ENCODE measurements at regions not wholly inside any gene's neighbourhood (a gene's known extent, or its start where the extent isn't known, plus 50 kb on each side); places are given as distances from the start of the nearest gene placed in this dataset.

GRCh38 chr10:71025535-71025934 is 137.2 kb upstream of the PCBD1 start:
- H3F3A ChIP-seq (ENCODE audit: insufficient read depth), result no peaks in the 10 kb centered on the region
- TF ChIP-seq EZH2 (IDR thresholded peaks at IDR 0.05; ENCODE audit: insufficient read depth, poor library complexity, severe bottlenecking) (no peak), EZH2phosphoT487 (IDR thresholded peaks at IDR 0.05; ENCODE audit: insufficient read depth, low read depth) (no peak)
- no peaks in the 10 kb centered on the region for H4K20me1 ChIP-seq (ENCODE audit: insufficient read depth)
- no peak overlapping the region for H2AFZ ChIP-seq
- no peak for DNase-seq
- no peaks in the 10 kb centered on the region for H3K36me3 ChIP-seq (ENCODE audit: low read depth)
- no peak overlapping the region for H3K27ac ChIP-seq
- WGBS, 2 experiments (ENCODE audit: low coverage in 1 of 2, low lambda C conversion rate in 2 of 2, missing lambda C conversion rate in 2 of 2), result 38 to 44% methylated on average over 4 of the region's 4 CpGs
- H3K79me2 ChIP-seq (ENCODE audit: insufficient read depth), result no peaks in the 10 kb centered on the region
- no peaks in the 10 kb centered on the region for H3K9me2 ChIP-seq (ENCODE audit: insufficient read depth)
- H3K27me3 ChIP-seq (replicated peaks; ENCODE audit: insufficient read depth), result peaks cover 12% of the 10 kb centered on the region; the same call in 1 of the 2 replicates
- no peak overlapping the region for H3K9ac ChIP-seq
- H3K4me3 ChIP-seq, result no peak overlapping the region
- no peak overlapping the region for H3K4me2 ChIP-seq (ENCODE audit: unreplicated experiment)
- in situ Hi-C loops (cut with MboI), result no loop called here
- no peaks in the 10 kb centered on the region for H3K4me1 ChIP-seq (ENCODE audit: insufficient read depth)
- no peaks in the 10 kb centered on the region for H3K9me3 ChIP-seq (ENCODE audit: low read depth)

DNA sequence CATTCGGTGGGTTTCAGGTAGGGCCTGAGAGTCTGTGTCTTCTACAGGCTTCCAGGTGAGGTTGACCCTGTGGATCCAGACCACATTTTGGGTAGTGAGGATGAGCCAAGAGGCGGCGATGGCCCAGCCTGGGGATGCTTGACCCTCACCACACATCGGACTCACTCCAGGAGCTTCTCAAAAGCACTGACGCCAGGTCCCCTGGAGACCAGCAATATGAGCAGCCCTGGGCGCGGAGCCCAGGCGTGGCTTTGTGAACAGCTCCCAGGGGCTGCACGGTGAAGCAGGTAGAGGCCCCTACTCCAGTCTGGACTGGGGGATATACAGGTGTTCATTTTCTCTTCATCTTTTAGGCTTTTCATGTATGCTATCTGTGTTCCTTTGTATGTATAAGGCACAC is 139.7 kb upstream of the PCBD1 start:
- Histone ChIP-seq H3F3A (ENCODE audit: insufficient read depth) (no peaks in the 10 kb centered on the region), H4K20me1 (ENCODE audit: insufficient read depth) (no peaks in the 10 kb centered on the region), H3K79me2 (ENCODE audit: insufficient read depth) (no peaks in the 10 kb centered on the region), H3K36me3 (ENCODE audit: low read depth) (no peaks in the 10 kb centered on the region), H3K4me1 (ENCODE audit: insufficient read depth) (no peaks in the 10 kb centered on the region), H3K9ac (no peak overlapping the region), H2AFZ (no peak overlapping the region), H3K9me3 (ENCODE audit: low read depth) (no peaks in the 10 kb centered on the region), H3K27me3 (replicated peaks; ENCODE audit: insufficient read depth) (peaks cover 33% of the 10 kb centered on the region; the same call in 1 of the 2 replicates), H3K4me3 (no peak overlapping the region), H3K4me2 (ENCODE audit: unreplicated experiment) (no peak overlapping the region), H3K27ac (no peak overlapping the region), H3K9me2 (ENCODE audit: insufficient read depth) (no peaks in the 10 kb centered on the region)
- in situ Hi-C loops (cut with MboI), result no loop called here
- DNase-seq, result no peak
- WGBS, 2 experiments (ENCODE audit: low coverage in 1 of 2, low lambda C conversion rate in 2 of 2, missing lambda C conversion rate in 2 of 2), result 60 to 63% methylated on average over 9 of the region's 9 CpGs
- TF ChIP-seq EZH2 (IDR thresholded peaks at IDR 0.05; ENCODE audit: insufficient read depth, poor library complexity, severe bottlenecking) (no peak), EZH2phosphoT487 (IDR thresholded peaks at IDR 0.05; ENCODE audit: insufficient read depth, low read depth) (no peak)

- H3K9ac ChIP-seq, result no peak overlapping the region
- H3K27ac ChIP-seq, result no peak overlapping the region
- DNase-seq, result no peak
- TF ChIP-seq EZH2phosphoT487 (IDR thresholded peaks at IDR 0.05; ENCODE audit: insufficient read depth, low read depth) (no peak), EZH2 (IDR thresholded peaks at IDR 0.05; ENCODE audit: insufficient read depth, poor library complexity, severe bottlenecking) (no peak)
- H3K4me1 ChIP-seq (ENCODE audit: insufficient read depth), result no peaks in the 10 kb centered on the region
- no peak overlapping the region for H2AFZ ChIP-seq
- in situ Hi-C loops (cut with MboI), result no loop called here
- H3K36me3 ChIP-seq (ENCODE audit: low read depth), result no peaks in the 10 kb centered on the region
- no peak overlapping the region for H3K4me3 ChIP-seq
- H3K9me2 ChIP-seq (ENCODE audit: insufficient read depth), result no peaks in the 10 kb centered on the region
- no peaks in the 10 kb centered on the region for H3K79me2 ChIP-seq (ENCODE audit: insufficient read depth)
- no peak overlapping the region for H3K4me2 ChIP-seq (ENCODE audit: unreplicated experiment)
- H4K20me1 ChIP-seq (ENCODE audit: insufficient read depth), result no peaks in the 10 kb centered on the region
- H3F3A ChIP-seq (ENCODE audit: insufficient read depth), result no peaks in the 10 kb centered on the region
- WGBS, 2 experiments (ENCODE audit: low coverage in 1 of 2, low lambda C conversion rate in 2 of 2, missing lambda C conversion rate in 2 of 2), result 55% methylated on average over 9 of the region's 9 CpGs
- no peaks in the 10 kb centered on the region for H3K9me3 ChIP-seq (ENCODE audit: low read depth)
- H3K27me3 ChIP-seq (replicated peaks; ENCODE audit: insufficient read depth), result peaks cover 33% of the 10 kb centered on the region; the same call in 1 of the 2 replicates
Observed at GRCh38 chr10:71029411-71029892, 141.1 kb upstream of the PCBD1 start.

- H4K20me1 ChIP-seq (ENCODE audit: insufficient read depth), result no peaks in the 10 kb centered on the region
- DNase-seq, result no peak
- H3K79me2 ChIP-seq (ENCODE audit: insufficient read depth), result no peaks in the 10 kb centered on the region
- no peaks in the 10 kb centered on the region for H3F3A ChIP-seq (ENCODE audit: insufficient read depth)
- no peaks in the 10 kb centered on the region for H3K9me3 ChIP-seq (ENCODE audit: low read depth)
- H3K9me2 ChIP-seq (ENCODE audit: insufficient read depth), result no peaks in the 10 kb centered on the region
- no peak overlapping the region for H3K9ac ChIP-seq
- 72 to 75% methylated on average over 9 to 10 of the region's 10 CpGs for WGBS, 2 experiments (ENCODE audit: low coverage in 1 of 2, low lambda C conversion rate in 2 of 2, missing lambda C conversion rate in 2 of 2)
- no peak overlapping the region for H2AFZ ChIP-seq
- no peak for TF ChIP-seq EZH2 (IDR thresholded peaks at IDR 0.05; ENCODE audit: insufficient read depth, poor library complexity, severe bottlenecking)
- TF ChIP-seq EZH2phosphoT487 (IDR thresholded peaks at IDR 0.05; ENCODE audit: insufficient read depth, low read depth), result no peak
- H3K27me3 ChIP-seq (replicated peaks; ENCODE audit: insufficient read depth), result peaks cover 29% of the 10 kb centered on the region; the same call in 1 of the 2 replicates
- in situ Hi-C loops (cut with MboI), result no loop called here
- H3K4me2 ChIP-seq (ENCODE audit: unreplicated experiment), result no peak overlapping the region
- H3K4me3 ChIP-seq, result no peak overlapping the region
- H3K27ac ChIP-seq, result no peak overlapping the region
- no peaks in the 10 kb centered on the region for H3K4me1 ChIP-seq (ENCODE audit: insufficient read depth)
- H3K36me3 ChIP-seq (ENCODE audit: low read depth), result no peaks in the 10 kb centered on the region
Observed at GRCh38 chr10:71029907-71030306, 141.5 kb upstream of the PCBD1 start.

DNA sequence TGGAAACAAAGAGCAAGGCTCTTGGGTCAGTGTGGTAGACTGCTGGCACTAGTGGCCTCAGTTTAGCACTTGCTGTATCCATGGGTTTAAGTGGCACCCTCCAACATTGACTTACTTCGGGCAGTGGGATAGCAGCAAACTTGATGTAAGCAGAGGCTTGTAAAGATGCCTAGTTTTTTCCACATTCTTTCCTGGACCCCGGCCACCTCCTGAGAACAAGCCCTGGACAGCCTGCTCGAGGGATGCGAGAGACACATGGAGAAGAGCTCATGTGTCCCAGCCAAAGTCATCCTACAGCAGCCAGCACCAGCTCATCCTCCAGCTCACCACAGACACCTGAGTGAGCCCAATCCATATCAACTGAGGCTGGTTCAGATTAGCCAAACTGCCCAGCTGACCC is 142.7 kb upstream of the PCBD1 start:
- Histone ChIP-seq H3K4me3 (no peak overlapping the region), H3K4me2 (ENCODE audit: unreplicated experiment) (no peak overlapping the region), H3K79me2 (ENCODE audit: insufficient read depth) (no peaks in the 10 kb centered on the region), H3K27me3 (replicated peaks; ENCODE audit: insufficient read depth) (peaks cover 22% of the 10 kb centered on the region; the same call in 1 of the 2 replicates), H3K9me3 (ENCODE audit: low read depth) (no peaks in the 10 kb centered on the region), H3F3A (ENCODE audit: insufficient read depth) (no peaks in the 10 kb centered on the region), H3K27ac (no peak overlapping the region), H2AFZ (no peak overlapping the region), H3K9ac (no peak overlapping the region), H3K4me1 (ENCODE audit: insufficient read depth) (no peaks in the 10 kb centered on the region), H4K20me1 (ENCODE audit: insufficient read depth) (no peaks in the 10 kb centered on the region), H3K9me2 (ENCODE audit: insufficient read depth) (no peaks in the 10 kb centered on the region), H3K36me3 (ENCODE audit: low read depth) (no peaks in the 10 kb centered on the region)
- in situ Hi-C loops (cut with MboI), result no loop called here
- 12 to 19% methylated on average over 4 of the region's 4 CpGs for WGBS, 2 experiments (ENCODE audit: low coverage in 1 of 2, low lambda C conversion rate in 2 of 2, missing lambda C conversion rate in 2 of 2)
- TF ChIP-seq EZH2phosphoT487 (IDR thresholded peaks at IDR 0.05; ENCODE audit: insufficient read depth, low read depth) (no peak), EZH2 (IDR thresholded peaks at IDR 0.05; ENCODE audit: insufficient read depth, poor library complexity, severe bottlenecking) (no peak)
- no peak for DNase-seq
